HG02981 (cell line): ENCODE measurements at regions not wholly inside any gene's neighbourhood (a gene's known extent, or its start where the extent isn't known, plus 50 kb on each side); places are given as distances from the start of the nearest gene placed in this dataset.

ENCODE experiments used
- ATAC-seq: cut with Tn5 transposase; IDR thresholded peaks from one replicate; pipeline ENCODE4 v1.9.1; 2021; ENCODE audit warnings: mild to moderate bottlenecking, moderate library complexity; ENCODE audit not compliant: unreplicated experiment

GRCh38 chr10:121662945-121663917 lies 65.0 kb upstream of the FGFR2 start:
- ATAC-seq: no peak

GRCh38 chr10:121662531-121662930 lies 64.3 kb upstream of the FGFR2 start:
- no peak for ATAC-seq

- ATAC-seq: no peak
Measured at GRCh38 chr10:121661451-121661851, 63.2 kb upstream of the FGFR2 start.

- ATAC-seq: no peak
Measured at GRCh38 chr10:121659236-121659635, 61.0 kb upstream of the FGFR2 start.

- no peak for ATAC-seq
Measured at GRCh38 chr10:121658611-121659010, 60.4 kb upstream of the FGFR2 start.

- no peak for ATAC-seq
Measured at GRCh38 chr10:121658111-121658510, 59.9 kb upstream of the FGFR2 start.

GRCh38 chr10:121655254-121656144 lies 57.3 kb upstream of the FGFR2 start:
- no peak for ATAC-seq

- ATAC-seq: no peak
Measured at GRCh38 chr10:121654021-121654545, 55.8 kb upstream of the FGFR2 start.

GRCh38 chr10:121653608-121654007 lies 55.4 kb upstream of the FGFR2 start:
- ATAC-seq: no peak

GRCh38 chr10:121648493-121648892 lies 50.2 kb upstream of the FGFR2 start:
- ATAC-seq: no peak

- ATAC-seq: no peak
Measured at GRCh38 chr10:121648059-121648458, 49.8 kb upstream of the FGFR2 start.
